ENCODE measurements at regions not wholly inside any gene's neighbourhood (a gene's known extent, or its start where the extent isn't known, plus 50 kb on each side); places are given as distances from the start of the nearest gene placed in this dataset.

DNA sequence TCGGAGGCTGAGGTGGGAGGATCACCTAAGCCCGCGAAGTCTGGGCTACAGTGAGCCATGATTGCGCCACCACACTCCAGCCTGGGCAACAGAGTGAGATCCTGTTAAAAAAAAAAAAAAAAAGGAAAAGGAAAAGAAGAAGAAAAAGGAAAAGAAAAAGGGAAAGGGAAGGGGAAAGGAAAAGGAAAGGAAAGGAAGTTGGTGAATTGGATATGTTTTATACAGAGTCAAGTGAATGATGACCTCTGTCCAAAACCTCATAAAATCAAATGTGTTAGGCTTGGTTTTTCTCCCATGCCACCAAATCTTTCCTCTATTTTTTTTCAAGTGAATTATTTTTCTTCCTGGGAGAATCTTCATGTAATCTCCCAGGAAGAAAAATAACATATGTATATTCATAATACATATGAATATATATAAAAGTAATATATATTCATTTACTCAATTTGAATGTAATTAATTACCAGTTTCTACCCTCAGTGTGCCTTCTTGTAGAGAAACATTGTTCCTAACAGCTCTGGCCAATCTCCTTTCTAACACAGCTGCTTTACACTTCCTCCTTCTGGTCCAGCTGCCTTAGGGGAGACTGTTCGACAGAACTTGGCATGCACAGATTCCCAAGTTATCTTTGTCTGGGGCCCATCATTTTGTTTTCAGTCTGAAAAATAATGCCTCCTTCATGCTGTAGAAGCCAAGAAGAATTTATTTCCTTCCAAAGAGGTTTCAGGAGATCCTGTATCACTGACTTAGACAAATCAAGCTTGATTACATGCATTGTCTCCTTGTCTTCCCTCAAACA, 111.9 kb downstream of the CCDC34 start:
- TF ChIP-seq, protein P1, sequence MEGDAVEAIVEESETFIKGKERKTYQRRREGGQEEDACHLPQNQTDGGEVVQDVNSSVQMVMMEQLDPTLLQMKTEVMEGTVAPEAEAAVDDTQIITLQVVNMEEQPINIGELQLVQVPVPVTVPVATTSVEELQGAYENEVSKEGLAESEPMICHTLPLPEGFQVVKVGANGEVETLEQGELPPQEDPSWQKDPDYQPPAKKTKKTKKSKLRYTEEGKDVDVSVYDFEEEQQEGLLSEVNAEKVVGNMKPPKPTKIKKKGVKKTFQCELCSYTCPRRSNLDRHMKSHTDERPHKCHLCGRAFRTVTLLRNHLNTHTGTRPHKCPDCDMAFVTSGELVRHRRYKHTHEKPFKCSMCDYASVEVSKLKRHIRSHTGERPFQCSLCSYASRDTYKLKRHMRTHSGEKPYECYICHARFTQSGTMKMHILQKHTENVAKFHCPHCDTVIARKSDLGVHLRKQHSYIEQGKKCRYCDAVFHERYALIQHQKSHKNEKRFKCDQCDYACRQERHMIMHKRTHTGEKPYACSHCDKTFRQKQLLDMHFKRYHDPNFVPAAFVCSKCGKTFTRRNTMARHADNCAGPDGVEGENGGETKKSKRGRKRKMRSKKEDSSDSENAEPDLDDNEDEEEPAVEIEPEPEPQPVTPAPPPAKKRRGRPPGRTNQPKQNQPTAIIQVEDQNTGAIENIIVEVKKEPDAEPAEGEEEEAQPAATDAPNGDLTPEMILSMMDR (IDR thresholded peaks at IDR 0.05 in 2 of 3, conservative IDR thresholded peaks at IDR 0.05 in 1 of 3; ENCODE audit: borderline replicate concordance in 1 of 3, insufficient read depth in 1 of 3, low read depth in 2 of 3, low read length in 2 of 3), result no peak
- TF ChIP-seq CBX3 (IDR thresholded peaks at IDR 0.05; ENCODE audit: low read depth) (no peak), EZH2 (IDR thresholded peaks at IDR 0.05) (no peak)

All from HCT116 (cell line).